ENCODE measurements at regions not wholly inside any gene's neighbourhood (a gene's known extent, or its start where the extent isn't known, plus 50 kb on each side); places are given as distances from the start of the nearest gene placed in this dataset.

GRCh38 chr2:226274143-226274542 lies 525.5 kb downstream of the IRS1 start:
- Histone ChIP-seq H3K36me3 (ENCODE audit: low read depth) (no peaks in the 10 kb centered on the region), H3K27ac (no peak overlapping the region), H3K4me3 (no peak overlapping the region), H3K4me2 (ENCODE audit: unreplicated experiment) (no peak overlapping the region), H3K9ac (no peak overlapping the region), H3K9me3 (ENCODE audit: low read depth) (no peaks in the 10 kb centered on the region), H2AFZ (no peak overlapping the region), H4K20me1 (ENCODE audit: insufficient read depth) (no peaks in the 10 kb centered on the region), H3K4me1 (ENCODE audit: insufficient read depth) (no peaks in the 10 kb centered on the region), H3F3A (ENCODE audit: insufficient read depth) (no peaks in the 10 kb centered on the region), H3K79me2 (ENCODE audit: insufficient read depth) (no peaks in the 10 kb centered on the region), H3K9me2 (ENCODE audit: insufficient read depth) (no peaks in the 10 kb centered on the region; the same call in 1 of the 2 replicates), H3K27me3 (replicated peaks; ENCODE audit: insufficient read depth) (no peaks in the 10 kb centered on the region)
- WGBS, 2 experiments (ENCODE audit: low coverage in 1 of 2, low lambda C conversion rate in 2 of 2, missing lambda C conversion rate in 2 of 2), result 81 to 82% methylated on average over 8 of the region's 8 CpGs
- DNase-seq, result peak; percentile 21
- TF ChIP-seq EZH2 (IDR thresholded peaks at IDR 0.05; ENCODE audit: insufficient read depth, poor library complexity, severe bottlenecking) (no peak), EZH2phosphoT487 (IDR thresholded peaks at IDR 0.05; ENCODE audit: insufficient read depth, low read depth) (no peak)
- in situ Hi-C loops (cut with MboI), result no loop called here

DNA sequence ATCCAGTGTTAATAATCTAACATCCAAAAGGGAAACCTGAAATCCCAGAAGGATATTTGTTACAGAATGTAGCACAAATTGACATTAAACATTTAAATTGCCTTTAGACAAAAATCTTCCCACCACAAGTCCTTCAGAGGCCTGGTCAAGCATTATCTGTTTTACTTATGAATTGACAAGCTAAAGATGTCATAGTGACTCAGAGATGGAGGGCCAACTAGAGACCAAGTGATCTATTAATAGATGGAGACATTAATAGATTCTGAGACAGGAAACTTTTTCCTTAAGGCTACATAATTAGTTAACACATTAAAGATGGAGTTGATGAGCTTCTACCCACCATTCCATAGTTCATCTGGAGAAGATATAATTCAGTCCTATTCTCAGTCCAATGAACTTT lies 526.2 kb downstream of the IRS1 start:
- no peak overlapping the region for H3K4me3 ChIP-seq
- H3K36me3 ChIP-seq (ENCODE audit: low read depth), result no peaks in the 10 kb centered on the region
- H3K9ac ChIP-seq, result no peak overlapping the region
- no peak for TF ChIP-seq EZH2 (IDR thresholded peaks at IDR 0.05; ENCODE audit: insufficient read depth, poor library complexity, severe bottlenecking)
- TF ChIP-seq EZH2phosphoT487 (IDR thresholded peaks at IDR 0.05; ENCODE audit: insufficient read depth, low read depth), result no peak
- H3K27me3 ChIP-seq (replicated peaks; ENCODE audit: insufficient read depth), result no peaks in the 10 kb centered on the region
- H2AFZ ChIP-seq, result no peak overlapping the region
- no peaks in the 10 kb centered on the region; the same call in 1 of the 2 replicates for H3K9me2 ChIP-seq (ENCODE audit: insufficient read depth)
- DNase-seq, result no peak
- in situ Hi-C loops (cut with MboI), result no loop called here
- H3F3A ChIP-seq (ENCODE audit: insufficient read depth), result no peaks in the 10 kb centered on the region
- no peaks in the 10 kb centered on the region for H3K4me1 ChIP-seq (ENCODE audit: insufficient read depth)
- no peak overlapping the region for H3K4me2 ChIP-seq (ENCODE audit: unreplicated experiment)
- H3K27ac ChIP-seq, result no peak overlapping the region
- no peaks in the 10 kb centered on the region for H3K9me3 ChIP-seq (ENCODE audit: low read depth)
- H3K79me2 ChIP-seq (ENCODE audit: insufficient read depth), result no peaks in the 10 kb centered on the region
- H4K20me1 ChIP-seq (ENCODE audit: insufficient read depth), result no peaks in the 10 kb centered on the region

GRCh38 chr2:226272435-226272834 lies 527.2 kb downstream of the IRS1 start:
- 56 to 61% methylated on average over 1 of the region's 1 CpG for WGBS, 2 experiments (ENCODE audit: low coverage in 1 of 2, low lambda C conversion rate in 2 of 2, missing lambda C conversion rate in 2 of 2)
- Histone ChIP-seq H3K79me2 (ENCODE audit: insufficient read depth) (no peaks in the 10 kb centered on the region), H3K9ac (no peak overlapping the region), H2AFZ (no peak overlapping the region), H3K9me2 (ENCODE audit: insufficient read depth) (no peaks in the 10 kb centered on the region; the same call in 1 of the 2 replicates), H3K4me1 (ENCODE audit: insufficient read depth) (no peaks in the 10 kb centered on the region), H3K36me3 (ENCODE audit: low read depth) (no peaks in the 10 kb centered on the region), H3K4me3 (no peak overlapping the region), H3K9me3 (ENCODE audit: low read depth) (no peaks in the 10 kb centered on the region), H3K4me2 (ENCODE audit: unreplicated experiment) (no peak overlapping the region), H4K20me1 (ENCODE audit: insufficient read depth) (no peaks in the 10 kb centered on the region), H3F3A (ENCODE audit: insufficient read depth) (no peaks in the 10 kb centered on the region), H3K27ac (no peak overlapping the region), H3K27me3 (replicated peaks; ENCODE audit: insufficient read depth) (no peaks in the 10 kb centered on the region)
- in situ Hi-C loops (cut with MboI), result no loop called here
- TF ChIP-seq EZH2 (IDR thresholded peaks at IDR 0.05; ENCODE audit: insufficient read depth, poor library complexity, severe bottlenecking) (no peak), EZH2phosphoT487 (IDR thresholded peaks at IDR 0.05; ENCODE audit: insufficient read depth, low read depth) (no peak)
- no peak for DNase-seq

- TF ChIP-seq EZH2 (IDR thresholded peaks at IDR 0.05; ENCODE audit: insufficient read depth, poor library complexity, severe bottlenecking), result no peak
- no peaks in the 10 kb centered on the region for H3K27me3 ChIP-seq (replicated peaks; ENCODE audit: insufficient read depth)
- H4K20me1 ChIP-seq (ENCODE audit: insufficient read depth), result no peaks in the 10 kb centered on the region
- DNase-seq, result peak; percentile 12
- no peaks in the 10 kb centered on the region for H3K79me2 ChIP-seq (ENCODE audit: insufficient read depth)
- H3K9me2 ChIP-seq (ENCODE audit: insufficient read depth), result peaks cover 3% of the 10 kb centered on the region
- H3K9ac ChIP-seq, result no peak overlapping the region
- no peak overlapping the region for H3K4me2 ChIP-seq (ENCODE audit: unreplicated experiment)
- H2AFZ ChIP-seq, result no peak overlapping the region
- no peaks in the 10 kb centered on the region for H3K36me3 ChIP-seq (ENCODE audit: low read depth)
- in situ Hi-C loops (cut with MboI), result no loop called here
- H3K27ac ChIP-seq, result no peak overlapping the region
- H3F3A ChIP-seq (ENCODE audit: insufficient read depth), result no peaks in the 10 kb centered on the region
- no peak overlapping the region for H3K4me3 ChIP-seq
- no peaks in the 10 kb centered on the region for H3K4me1 ChIP-seq (ENCODE audit: insufficient read depth)
- WGBS, 2 experiments (ENCODE audit: low coverage in 1 of 2, low lambda C conversion rate in 2 of 2, missing lambda C conversion rate in 2 of 2), result 18 to 23% methylated on average over 6 of the region's 6 CpGs
- H3K9me3 ChIP-seq (ENCODE audit: low read depth), result no peaks in the 10 kb centered on the region
Measured at GRCh38 chr2:226270285-226271058, 529.1 kb downstream of the IRS1 start.

Data from GM23248 (cell line).